ENCODE measurements at regions not wholly inside any gene's neighbourhood (a gene's known extent, or its start where the extent isn't known, plus 50 kb on each side); places are given as distances from the start of the nearest gene placed in this dataset.

DNA sequence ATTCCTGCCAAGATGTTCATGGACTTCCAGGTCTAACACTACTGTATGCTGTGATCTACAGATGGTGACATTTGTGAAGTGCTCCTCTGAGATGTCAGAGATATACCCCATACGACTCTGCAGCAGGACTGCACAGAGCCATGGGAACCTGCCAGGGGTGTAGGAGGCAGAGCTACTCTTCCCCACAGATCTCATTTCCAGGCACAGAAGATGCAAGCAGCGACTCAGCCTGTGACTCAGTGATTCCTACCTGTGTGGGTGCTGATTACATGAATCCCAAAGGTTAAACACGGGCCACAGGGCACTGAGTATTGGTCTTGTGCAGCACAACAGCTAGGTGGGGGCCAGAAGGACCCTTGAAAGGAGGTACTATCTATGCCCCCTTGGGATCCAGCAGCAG, 137.0 kb upstream of the SOX9 start:
- Histone ChIP-seq H3K9me3 (replicated peaks; ENCODE audit: control insufficient read depth, insufficient read depth, low read length) (no peaks in the 10 kb centered on the region), H3K79me2 (ENCODE audit: control insufficient read depth, insufficient read depth, low read length) (no peaks in the 10 kb centered on the region), H4K20me1 (replicated peaks; ENCODE audit: control insufficient read depth, extremely low read depth, insufficient read depth, low read length) (no peaks in the 10 kb centered on the region), H3K4me2 (ENCODE audit: insufficient read depth, low read length) (no peak overlapping the region), H3K9me1 (replicated peaks; ENCODE audit: control insufficient read depth, extremely low read depth, insufficient read depth, low read length) (no peaks in the 10 kb centered on the region), H3K4me1 (ENCODE audit: control insufficient read depth, extremely low read depth, insufficient read depth, low read length) (no peaks in the 10 kb centered on the region), H3K9ac (replicated peaks; ENCODE audit: extremely low read depth, insufficient read depth, low read length) (no peak overlapping the region), H3K36me3 (ENCODE audit: control insufficient read depth in 2 of 2, extremely low read depth in 1 of 2, insufficient read depth in 2 of 2, low read length in 2 of 2) (no peaks in the 10 kb centered on the region), H3K27me3 (ENCODE audit: control insufficient read depth in 2 of 2, insufficient read depth in 2 of 2, low read length in 2 of 2) (no peaks in the 10 kb centered on the region), H2AFZ (ENCODE audit: low read depth, low read length) (no peak overlapping the region), H3K4me3 (replicated peaks in 1 of 3; ENCODE audit: insufficient read depth in 1 of 3, low read depth in 1 of 3, low read length in 3 of 3) (no peak overlapping the region), H3K27ac (ENCODE audit: insufficient read depth, low read depth, low read length) (no peak overlapping the region)
- POLR2A ChIA-PET: no interaction called here
- BruUV-seq (replicated peaks): no TSS peak
- FAIRE-seq: no peak
- no peak for DNase-seq (ENCODE audit: low read depth, low spot score)
- TF ChIP-seq, protein P1, sequence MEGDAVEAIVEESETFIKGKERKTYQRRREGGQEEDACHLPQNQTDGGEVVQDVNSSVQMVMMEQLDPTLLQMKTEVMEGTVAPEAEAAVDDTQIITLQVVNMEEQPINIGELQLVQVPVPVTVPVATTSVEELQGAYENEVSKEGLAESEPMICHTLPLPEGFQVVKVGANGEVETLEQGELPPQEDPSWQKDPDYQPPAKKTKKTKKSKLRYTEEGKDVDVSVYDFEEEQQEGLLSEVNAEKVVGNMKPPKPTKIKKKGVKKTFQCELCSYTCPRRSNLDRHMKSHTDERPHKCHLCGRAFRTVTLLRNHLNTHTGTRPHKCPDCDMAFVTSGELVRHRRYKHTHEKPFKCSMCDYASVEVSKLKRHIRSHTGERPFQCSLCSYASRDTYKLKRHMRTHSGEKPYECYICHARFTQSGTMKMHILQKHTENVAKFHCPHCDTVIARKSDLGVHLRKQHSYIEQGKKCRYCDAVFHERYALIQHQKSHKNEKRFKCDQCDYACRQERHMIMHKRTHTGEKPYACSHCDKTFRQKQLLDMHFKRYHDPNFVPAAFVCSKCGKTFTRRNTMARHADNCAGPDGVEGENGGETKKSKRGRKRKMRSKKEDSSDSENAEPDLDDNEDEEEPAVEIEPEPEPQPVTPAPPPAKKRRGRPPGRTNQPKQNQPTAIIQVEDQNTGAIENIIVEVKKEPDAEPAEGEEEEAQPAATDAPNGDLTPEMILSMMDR (IDR thresholded peaks at IDR 0.05; ENCODE audit: extremely low read depth in 1 of 2, insufficient read depth in 1 of 2, low read depth in 1 of 2, low read length in 2 of 2): no peak
- TF ChIP-seq MYC (IDR thresholded peaks at IDR 0.05; ENCODE audit: low read depth, low read length) (no peak), EZH2 (IDR thresholded peaks at IDR 0.05; ENCODE audit: borderline replicate concordance, low read depth, low read length, severe bottlenecking) (no peak), JUN (IDR thresholded peaks at IDR 0.05; ENCODE audit: borderline replicate concordance, insufficient read depth, insufficient read length, low read depth) (no peak), FOS (IDR thresholded peaks at IDR 0.05; ENCODE audit: borderline replicate concordance, insufficient read depth, low read length) (no peak), POLR2AphosphoS5 (IDR thresholded peaks at IDR 0.05; ENCODE audit: insufficient read depth, low read depth, low read length) (no peak), POLR2A (IDR thresholded peaks at IDR 0.05; ENCODE audit: low read depth, low read length) (no peak)
- TF ChIP-seq, protein P2, sequence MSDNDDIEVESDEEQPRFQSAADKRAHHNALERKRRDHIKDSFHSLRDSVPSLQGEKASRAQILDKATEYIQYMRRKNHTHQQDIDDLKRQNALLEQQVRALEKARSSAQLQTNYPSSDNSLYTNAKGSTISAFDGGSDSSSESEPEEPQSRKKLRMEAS (IDR thresholded peaks at IDR 0.05; ENCODE audit: insufficient read depth, insufficient read length): no peak
- CTCF ChIA-PET: no interaction called here
- intact Hi-C loops (cut with micrococcal nuclease) (no loop called here), dilution Hi-C loops (cut with MboI; ENCODE audit: extremely low pct_ligation_motif_present, low sequenced_read_pairs) (no loop called here)

Data from endothelial cell of umbilical vein (primary cell).